Stimulated activated CD8-positive, alpha-beta memory T cell treated with anti-CD3 and anti-CD28 coated beads, Interleukin-12 subunit alpha, Interleukin-12 subunit beta, amount 100 ng/mL, for 1 hour (primary cell): ENCODE measurements at regions not wholly inside any gene's neighbourhood (a gene's known extent, or its start where the extent isn't known, plus 50 kb on each side); places are given as distances from the start of the nearest gene placed in this dataset.

Source experiments
- DNase-seq: peaks from one replicate; pipeline ENCODE4 v3.0.0-alpha.2; 2020; ENCODE audit warnings: low read depth

GRCh38 chr6:145380186-145380585, 355.1 kb downstream of the EPM2A start:
- DNase-seq, result no peak

- no peak for DNase-seq
Observed at GRCh38 chr6:145381941-145382340, 353.4 kb downstream of the EPM2A start.

- DNase-seq, result no peak
Observed at GRCh38 chr6:145383428-145383827, 351.9 kb downstream of the EPM2A start.

- DNase-seq, result no peak
Observed at GRCh38 chr6:145384503-145384902, 350.8 kb downstream of the EPM2A start.

GRCh38 chr6:145396499-145396898, 338.8 kb downstream of the EPM2A start:
- no peak for DNase-seq

GRCh38 chr6:145400508-145400907, 334.8 kb downstream of the EPM2A start:
- no peak for DNase-seq

- no peak for DNase-seq
Observed at GRCh38 chr6:145405006-145405551, 330.2 kb downstream of the EPM2A start.

- no peak for DNase-seq
Observed at GRCh38 chr6:145406783-145407182, 328.5 kb downstream of the EPM2A start.

GRCh38 chr6:145415616-145416015, 319.7 kb downstream of the EPM2A start:
- no peak for DNase-seq

- no peak for DNase-seq
Observed at GRCh38 chr6:145420599-145420998, 314.7 kb downstream of the EPM2A start.

- DNase-seq, result no peak
Observed at GRCh38 chr6:145423936-145424335, 311.4 kb downstream of the EPM2A start.

GRCh38 chr6:145427232-145427631, 308.1 kb downstream of the EPM2A start:
- DNase-seq, result no peak

- DNase-seq, result no peak
Observed at GRCh38 chr6:145428706-145429105, 306.6 kb downstream of the EPM2A start.

GRCh38 chr6:145442110-145442509, 293.2 kb downstream of the EPM2A start:
- no peak for DNase-seq

GRCh38 chr6:145445674-145446073, 289.6 kb downstream of the EPM2A start:
- DNase-seq, result no peak

- DNase-seq, result no peak
Observed at GRCh38 chr6:145451029-145451428, 284.3 kb downstream of the EPM2A start.

GRCh38 chr6:145453376-145453775, 281.9 kb downstream of the EPM2A start:
- DNase-seq, result no peak

- no peak for DNase-seq
Observed at GRCh38 chr6:145454006-145454405, 281.3 kb downstream of the EPM2A start.

GRCh38 chr6:145457556-145457955, 277.8 kb downstream of the EPM2A start:
- DNase-seq, result no peak

- no peak for DNase-seq
Observed at GRCh38 chr6:145468534-145468933, 266.8 kb downstream of the EPM2A start.

- DNase-seq, result no peak
Observed at GRCh38 chr6:145469021-145469420, 266.3 kb downstream of the EPM2A start.

- DNase-seq, result no peak
Observed at GRCh38 chr6:145475794-145476396, 259.4 kb downstream of the EPM2A start.

- DNase-seq, result no peak
Observed at GRCh38 chr6:145480024-145480423, 255.3 kb downstream of the EPM2A start.
